H1 (cell line): ENCODE measurements at regions not wholly inside any gene's neighbourhood (a gene's known extent, or its start where the extent isn't known, plus 50 kb on each side); places are given as distances from the start of the nearest gene placed in this dataset.

ENCODE experiments used
- BCL11A ChIP-seq, 2 experiments: IDR thresholded peaks; one replicate each; pipeline ENCODE4 v1.6.1; 2011; ENCODE audit warnings: low read depth in 2 of 2, low read length in 2 of 2, mild to moderate bottlenecking in 2 of 2
- CBX5 ChIP-seq: fragments of 300-800, 300-1000 bp; sonication (generic); IDR thresholded peaks from 2 replicates; pipeline ENCODE4 v1.7.1; 2016; ENCODE audit warnings: antibody characterized with exemption, low read length, low read depth
- CTCF ChIP-seq, 3 experiments: IDR thresholded peaks; 1 replicate in 2 of 3; 2 replicates in 1 of 3; pipeline versions ENCODE4 v1.5.1 to v1.6.1; 2011; ENCODE audit warnings: low read length in 3 of 3, mild to moderate bottlenecking in 3 of 3, inconsistent platforms in 2 of 3, low read depth in 1 of 3, moderate library complexity in 1 of 3; ENCODE audit not compliant: insufficient read depth in 1 of 3; ENCODE audit errors: control extremely low read depth in 1 of 3
- EP300 ChIP-seq, 2 experiments: IDR thresholded peaks; 1 replicate in 1 of 2; 2 replicates in 1 of 2; pipeline ENCODE4 v1.6.1; 2011 to 2012; ENCODE audit warnings: low read depth in 2 of 2, low read length in 2 of 2, mild to moderate bottlenecking in 2 of 2, borderline replicate concordance in 1 of 2, inconsistent platforms in 1 of 2, moderate library complexity in 1 of 2
- FOSL1 ChIP-seq: IDR thresholded peaks from 2 replicates; pipeline ENCODE4 v1.6.1; 2011; ENCODE audit warnings: mild to moderate bottlenecking, low read depth, low read length, moderate library complexity; ENCODE audit not compliant: insufficient read depth
- MAFK ChIP-seq: IDR thresholded peaks from 2 replicates; pipeline ENCODE4 v1.6.1; 2012; ENCODE audit warnings: low read depth, mild to moderate bottlenecking, improper control_type of control experiment, low read length
- PHF8 ChIP-seq: fragments of 200-600 bp; sonication (generic); conservative IDR thresholded peaks from 2 replicates; pipeline ENCODE4 v1.7.1; 2012; ENCODE audit warnings: low read depth, mild to moderate bottlenecking, inconsistent platforms, low read length, moderate library complexity
- RAD21 ChIP-seq, 2 experiments: IDR thresholded peaks in 1 of 2; conservative IDR thresholded peaks in 1 of 2; 2 replicates each; pipeline ENCODE4 v1.6.1; 2011; ENCODE audit warnings: low read depth in 2 of 2, low read length in 2 of 2, improper control_type of control experiment in 1 of 2, inconsistent platforms in 1 of 2, mild to moderate bottlenecking in 1 of 2, moderate library complexity in 1 of 2
- SP2 ChIP-seq: IDR thresholded peaks from 2 replicates; pipeline ENCODE4 v1.6.1; 2012; ENCODE audit warnings: mild to moderate bottlenecking, low read length, inconsistent platforms
- TCF12 ChIP-seq: IDR thresholded peaks from 2 replicates; pipeline ENCODE4 v1.6.1; 2011; ENCODE audit warnings: low read depth, mild to moderate bottlenecking, low read length
- ZNF274 ChIP-seq: IDR thresholded peaks from 2 replicates; pipeline ENCODE4 v1.7.0; 2012; ENCODE audit warnings: low read length, borderline replicate concordance; ENCODE audit errors: extremely low read depth

GRCh38 chr13:91058919-91059318, 288.6 kb upstream of the MIR17HG start:
- TF ChIP-seq RAD21 (IDR thresholded peaks at IDR 0.05 in 1 of 2, conservative IDR thresholded peaks at IDR 0.05 in 1 of 2; ENCODE audit: low read depth in 2 of 2, low read length in 2 of 2) = no peak
- no peak for TF ChIP-seq PHF8
- TF ChIP-seq FOSL1 = no peak
- no peak for TF ChIP-seq MAFK
- TF ChIP-seq CTCF (IDR thresholded peaks at IDR 0.05; ENCODE audit: control extremely low read depth in 1 of 3, insufficient read depth in 1 of 3, low read depth in 1 of 3, low read length in 3 of 3) = no peak
- TF ChIP-seq TCF12 = no peak
- TF ChIP-seq BCL11A (IDR thresholded peaks at IDR 0.05; ENCODE audit: low read depth in 2 of 2, low read length in 2 of 2) = no peak
- TF ChIP-seq SP2 = no peak
- no peak for TF ChIP-seq CBX5
- TF ChIP-seq EP300 (IDR thresholded peaks at IDR 0.05; ENCODE audit: borderline replicate concordance in 1 of 2, low read depth in 2 of 2, low read length in 2 of 2) = no peak
- TF ChIP-seq ZNF274 = no peak
